Activated CD4-positive, alpha-beta T cell treated with anti-CD3 and anti-CD28 coated beads, Interleukin-2, amount 10 ng/mL, durations not matched to agents 24 days and 14 days (primary cell): ENCODE measurements at regions not wholly inside any gene's neighbourhood (a gene's known extent, or its start where the extent isn't known, plus 50 kb on each side); places are given as distances from the start of the nearest gene placed in this dataset.
"Not testable (repeated sequence)": the region's sequence is repeated elsewhere in the genome, so short reads cannot be mapped to it uniquely, and the experiment has no call there.

Experiments used
- DNase-seq: peaks from one replicate; pipeline ENCODE4 v3.0.0; 2022
- H3K27ac Mint-ChIP-seq: one replicate; pipeline ENCODE4 v1.8.0; 2022; ENCODE audit warnings: mild to moderate bottlenecking, mixed read lengths
- H3K27me3 Mint-ChIP-seq: one replicate; pipeline ENCODE4 v1.8.0; 2022; ENCODE audit warnings: mixed read lengths
- H3K36me3 Mint-ChIP-seq: one replicate; pipeline ENCODE4 v1.8.0; 2022; ENCODE audit warnings: low read depth, mild to moderate bottlenecking, mixed read lengths
- H3K4me1 Mint-ChIP-seq: one replicate; pipeline ENCODE4 v1.8.0; 2021; ENCODE audit warnings: mixed read lengths
- H3K4me3 Mint-ChIP-seq: one replicate; pipeline ENCODE4 v1.8.0; 2022; ENCODE audit warnings: mild to moderate bottlenecking, moderate library complexity, mixed read lengths
- H3K9me3 Mint-ChIP-seq: one replicate; pipeline ENCODE4 v1.8.0; 2021; ENCODE audit warnings: mixed read lengths
- intact Hi-C: fragments of 100-400 bp; cut with micrococcal nuclease; formaldehyde crosslinking; loops from one replicate; pipeline ENCODE4 v1.15.1; 2023

- intact Hi-C loops, result no loop called here
- Mint-ChIP-seq H3K27ac (no peak overlapping the region), H3K4me3 (no peak overlapping the region), H3K27me3 (peaks cover 11% of the 10 kb centered on the region), H3K4me1 (no peaks in the 10 kb centered on the region), H3K36me3 (no peaks in the 10 kb centered on the region), H3K9me3 (no peaks in the 10 kb centered on the region)
- DNase-seq, result no peak
Observed at GRCh38 chr5:50343715-50344114, 97.4 kb downstream of the EMB start.

GRCh38 chr5:50340757-50341156, 100.3 kb downstream of the EMB start:
- H3K9me3 Mint-ChIP-seq, result no peaks in the 10 kb centered on the region
- peaks cover 11% of the 10 kb centered on the region for H3K27me3 Mint-ChIP-seq
- no peak for DNase-seq
- H3K27ac Mint-ChIP-seq, result no peak overlapping the region
- intact Hi-C loops, result no loop called here
- H3K4me3 Mint-ChIP-seq, result no peak overlapping the region
- no peaks in the 10 kb centered on the region for H3K36me3 Mint-ChIP-seq
- no peaks in the 10 kb centered on the region for H3K4me1 Mint-ChIP-seq

DNA sequence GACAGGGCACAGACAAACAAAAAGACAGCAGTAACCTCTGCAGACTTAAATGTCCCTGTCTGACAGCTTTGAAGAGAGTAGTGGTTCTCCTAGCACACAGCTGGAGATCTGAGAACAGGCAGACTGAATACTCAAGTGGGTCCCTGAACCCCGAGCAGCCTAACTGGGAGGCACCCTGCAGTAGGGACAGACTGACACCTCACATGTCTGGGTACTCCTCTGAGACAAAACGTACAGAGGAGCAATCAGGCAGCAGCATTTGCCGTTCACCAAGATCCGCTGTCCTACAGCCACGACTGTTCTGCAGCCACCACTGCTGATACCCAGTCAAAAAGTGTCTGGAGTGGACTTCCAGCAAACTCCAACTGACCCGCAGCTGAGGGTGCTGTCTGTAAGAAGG, 110.5 kb downstream of the EMB start:
- H3K4me3 Mint-ChIP-seq, H3K27ac Mint-ChIP-seq, H3K36me3 Mint-ChIP-seq, DNase-seq, intact Hi-C loops: not testable (repeated sequence)
- Mint-ChIP-seq H3K27me3 (peaks cover 14% of the 10 kb centered on the region), H3K4me1 (peaks cover 25% of the 10 kb centered on the region), H3K9me3 (peaks cover 21% of the 10 kb centered on the region)

DNA sequence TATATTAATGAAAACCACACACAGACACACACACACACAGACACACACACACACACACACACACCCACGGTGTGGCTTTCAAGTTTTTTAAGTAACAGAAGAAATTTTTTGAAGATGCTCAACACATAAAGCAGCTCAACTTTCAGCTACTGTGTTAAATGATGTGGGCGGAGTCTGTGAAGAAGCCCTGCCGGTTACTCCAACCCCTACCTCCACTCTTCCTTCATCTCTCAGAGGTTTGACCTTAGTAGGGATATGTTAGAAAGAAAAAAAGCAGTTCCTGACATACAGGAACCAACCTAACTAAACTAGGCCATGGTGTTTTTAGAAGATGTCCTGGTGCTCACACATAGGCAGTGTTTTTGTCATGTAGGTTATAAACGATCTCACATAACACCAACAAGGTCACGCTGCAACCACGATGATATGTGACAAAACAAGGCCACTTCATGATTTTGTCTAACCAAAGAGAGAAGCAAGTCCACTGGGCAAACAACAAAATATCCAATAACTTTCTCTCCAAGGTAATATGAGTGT, 112.8 kb downstream of the EMB start:
- Mint-ChIP-seq H3K9me3 (peaks cover 18% of the 10 kb centered on the region), H3K4me3 (peak overlapping the region; percentile 32), H3K27ac (no peak overlapping the region), H3K36me3 (peaks cover 6% of the 10 kb centered on the region), H3K27me3 (peaks cover 14% of the 10 kb centered on the region), H3K4me1 (peaks cover 25% of the 10 kb centered on the region)
- peak; percentile 56 for DNase-seq
- intact Hi-C loops, result loop anchor here (1.0 to 5.0 kb wide), 2 partner anchors 114 to 173 kb away; partner anchors contain the start of gene EMB

DNA sequence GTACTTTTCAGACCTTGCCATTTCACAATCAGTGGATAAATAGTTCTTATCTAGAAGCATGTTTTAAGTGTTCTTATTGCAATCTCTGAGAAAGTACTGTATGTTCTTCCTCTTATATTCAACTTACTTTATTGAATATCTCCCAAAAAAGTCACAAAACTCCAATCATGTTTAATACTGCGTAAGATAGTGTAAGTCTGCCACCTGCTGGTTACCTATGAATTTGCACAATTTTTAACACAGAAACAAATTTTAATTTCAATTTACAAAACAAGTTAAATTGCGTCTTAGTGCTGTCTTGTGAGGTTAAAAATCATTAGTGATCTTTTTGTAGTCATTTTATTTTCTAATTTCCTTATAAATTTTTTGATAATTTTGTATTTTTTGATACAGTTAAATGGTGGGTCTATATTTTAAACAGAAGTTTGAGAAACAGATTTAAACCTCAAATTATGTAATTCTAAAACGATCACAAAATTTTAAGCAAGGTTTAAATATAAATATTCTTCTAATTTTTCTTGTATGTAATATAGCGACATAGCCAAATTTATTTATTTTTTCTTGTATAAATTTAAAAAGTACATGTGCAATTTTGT, 115.8 kb downstream of the EMB start:
- peak; percentile 66 for DNase-seq
- no peaks in the 10 kb centered on the region for H3K9me3 Mint-ChIP-seq
- peaks cover 18% of the 10 kb centered on the region for H3K4me1 Mint-ChIP-seq
- intact Hi-C loops, result loop anchor here (2.0 to 5.0 kb wide), 2 partner anchors 117 to 425 kb away; partner anchors contain the start of gene EMB
- H3K27ac Mint-ChIP-seq, result no peak overlapping the region
- H3K36me3 Mint-ChIP-seq, result peaks cover 2% of the 10 kb centered on the region
- H3K4me3 Mint-ChIP-seq, result no peak overlapping the region
- H3K27me3 Mint-ChIP-seq, result peaks cover 2% of the 10 kb centered on the region

DNA sequence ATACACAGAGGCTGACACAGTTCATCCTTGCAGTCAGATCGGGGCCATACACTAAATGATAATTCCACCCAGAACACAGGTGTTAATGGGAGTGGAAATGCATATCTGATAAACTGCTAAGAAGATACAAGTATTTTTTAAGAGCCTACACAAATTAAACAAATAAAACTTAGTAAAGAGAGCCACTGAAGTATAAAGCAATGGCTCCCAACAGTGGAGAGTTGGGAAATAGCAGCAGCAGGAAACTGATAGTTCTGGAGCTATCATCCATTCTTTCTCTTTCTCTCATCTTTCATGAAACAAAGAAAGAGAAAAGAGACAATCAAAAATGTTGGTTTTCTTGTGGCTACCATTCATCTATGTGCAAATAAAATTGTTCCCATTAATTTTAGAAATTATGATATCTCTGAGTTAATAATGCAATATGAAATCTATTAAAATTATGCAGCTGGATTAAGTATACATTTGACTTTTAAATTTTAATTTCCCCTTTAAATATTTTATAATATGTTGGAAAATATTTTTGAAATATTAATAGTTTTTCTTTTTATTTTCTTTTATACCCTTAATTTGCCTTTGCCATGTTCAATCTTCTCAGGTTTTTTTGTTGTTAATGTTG, 120.8 kb downstream of the EMB start:
- no peak overlapping the region for H3K27ac Mint-ChIP-seq
- H3K36me3 Mint-ChIP-seq, result no peaks in the 10 kb centered on the region
- H3K4me1 Mint-ChIP-seq, result no peaks in the 10 kb centered on the region
- H3K27me3 Mint-ChIP-seq, result no peaks in the 10 kb centered on the region
- H3K4me3 Mint-ChIP-seq, result no peak overlapping the region
- DNase-seq, result no peak
- intact Hi-C loops, result no loop called here
- no peaks in the 10 kb centered on the region for H3K9me3 Mint-ChIP-seq

DNA sequence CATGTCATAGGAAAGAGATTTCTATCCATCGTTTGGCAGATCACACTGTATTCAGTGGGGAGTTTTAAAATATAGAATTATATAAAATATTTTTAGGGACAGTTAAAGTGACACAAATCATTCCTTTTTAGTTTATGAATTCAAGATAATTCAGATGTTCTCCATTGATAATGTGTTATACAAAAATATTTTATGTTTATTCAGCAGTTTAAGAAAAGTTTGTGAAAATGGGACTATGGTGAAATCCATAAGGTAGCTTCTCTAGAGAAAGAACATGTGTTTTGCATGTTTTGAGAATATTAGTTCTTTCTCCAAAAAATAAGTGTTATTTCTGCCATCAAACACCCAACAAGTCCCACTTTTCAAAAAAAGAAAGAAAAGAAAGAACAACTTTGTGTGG, 122.9 kb downstream of the EMB start:
- Mint-ChIP-seq H3K36me3 (no peaks in the 10 kb centered on the region), H3K4me3 (no peak overlapping the region), H3K4me1 (no peaks in the 10 kb centered on the region), H3K27me3 (no peaks in the 10 kb centered on the region), H3K27ac (no peak overlapping the region), H3K9me3 (no peaks in the 10 kb centered on the region)
- DNase-seq, result no peak
- intact Hi-C loops, result no loop called here

GRCh38 chr5:50306488-50306887, 134.6 kb downstream of the EMB start:
- H3K36me3 Mint-ChIP-seq, DNase-seq, H3K27ac Mint-ChIP-seq, intact Hi-C loops, H3K4me3 Mint-ChIP-seq, H3K27me3 Mint-ChIP-seq, H3K4me1 Mint-ChIP-seq: not testable (repeated sequence)
- peaks cover 16% of the 10 kb centered on the region for H3K9me3 Mint-ChIP-seq

DNA sequence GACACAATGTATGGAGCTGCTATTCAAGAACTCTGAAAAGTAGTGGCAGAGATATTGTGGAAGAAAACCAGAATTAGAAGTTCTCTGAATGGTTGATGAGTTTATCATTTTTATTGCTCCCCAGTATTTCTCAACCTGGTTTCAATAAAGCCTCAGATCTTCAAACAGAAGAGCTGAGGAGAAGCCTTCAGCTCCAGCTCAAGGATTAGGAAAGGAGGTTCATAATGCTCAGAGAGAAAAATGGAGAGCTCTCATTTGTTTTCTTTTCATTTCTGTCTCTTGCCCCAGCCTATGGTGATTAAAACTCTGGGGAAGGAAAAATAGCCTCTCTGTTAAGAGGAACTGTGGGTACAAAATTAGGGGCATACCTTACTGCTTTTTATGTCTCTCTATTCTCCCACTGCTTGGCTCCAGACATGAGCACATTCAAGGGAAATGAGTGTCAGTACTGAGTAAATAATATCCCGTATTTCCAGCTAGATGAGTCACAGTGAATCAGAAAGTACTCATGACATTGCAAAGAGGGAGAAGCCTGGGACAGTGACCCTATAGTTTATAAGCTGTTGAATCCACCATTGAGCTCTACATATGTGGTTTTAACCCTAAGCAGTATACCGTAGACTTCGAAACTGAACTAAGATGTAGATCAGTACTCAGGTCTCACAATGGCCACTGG, 138.1 kb downstream of the EMB start:
- intact Hi-C loops, result no loop called here
- DNase-seq, result no peak
- H3K4me3 Mint-ChIP-seq, result no peak overlapping the region
- no peak overlapping the region for H3K27ac Mint-ChIP-seq
- H3K36me3 Mint-ChIP-seq, result no peaks in the 10 kb centered on the region
- H3K4me1 Mint-ChIP-seq, result no peaks in the 10 kb centered on the region
- no peaks in the 10 kb centered on the region for H3K27me3 Mint-ChIP-seq
- H3K9me3 Mint-ChIP-seq, result peaks cover 9% of the 10 kb centered on the region

GRCh38 chr5:50301756-50302155, 139.3 kb downstream of the EMB start:
- Mint-ChIP-seq H3K36me3 (no peaks in the 10 kb centered on the region), H3K4me3 (no peak overlapping the region), H3K9me3 (peaks cover 2% of the 10 kb centered on the region), H3K4me1 (no peaks in the 10 kb centered on the region), H3K27me3 (no peaks in the 10 kb centered on the region), H3K27ac (no peak overlapping the region)
- no peak for DNase-seq
- intact Hi-C loops, result no loop called here

GRCh38 chr5:50300878-50301277, 140.2 kb downstream of the EMB start:
- H3K4me1 Mint-ChIP-seq, result no peaks in the 10 kb centered on the region
- no peak for DNase-seq
- H3K27me3 Mint-ChIP-seq, result no peaks in the 10 kb centered on the region
- intact Hi-C loops, result no loop called here
- no peaks in the 10 kb centered on the region for H3K36me3 Mint-ChIP-seq
- H3K27ac Mint-ChIP-seq, result no peak overlapping the region
- no peak overlapping the region for H3K4me3 Mint-ChIP-seq
- H3K9me3 Mint-ChIP-seq, result peaks cover 2% of the 10 kb centered on the region

DNA sequence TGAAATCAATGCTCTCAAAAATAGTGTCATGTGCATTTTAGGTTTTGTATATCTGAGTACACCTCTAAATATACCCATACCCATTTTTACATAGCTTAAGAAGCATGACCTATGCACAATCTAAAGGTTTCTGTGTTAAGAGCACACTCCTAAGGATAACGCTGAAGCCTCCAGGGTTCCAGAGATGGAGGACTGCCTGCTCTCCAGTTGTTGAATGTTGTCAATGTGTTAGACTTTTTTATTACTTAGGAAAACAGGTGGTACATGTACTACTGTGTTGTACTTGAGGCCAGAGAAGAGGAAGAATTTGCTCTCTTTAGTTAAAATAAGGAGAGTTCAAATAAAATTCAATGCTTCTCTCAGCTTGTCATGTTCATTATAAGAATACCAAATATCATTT, 141.2 kb downstream of the EMB start:
- no peaks in the 10 kb centered on the region for H3K4me1 Mint-ChIP-seq
- no peak overlapping the region for H3K4me3 Mint-ChIP-seq
- H3K36me3 Mint-ChIP-seq, result no peaks in the 10 kb centered on the region

DNA sequence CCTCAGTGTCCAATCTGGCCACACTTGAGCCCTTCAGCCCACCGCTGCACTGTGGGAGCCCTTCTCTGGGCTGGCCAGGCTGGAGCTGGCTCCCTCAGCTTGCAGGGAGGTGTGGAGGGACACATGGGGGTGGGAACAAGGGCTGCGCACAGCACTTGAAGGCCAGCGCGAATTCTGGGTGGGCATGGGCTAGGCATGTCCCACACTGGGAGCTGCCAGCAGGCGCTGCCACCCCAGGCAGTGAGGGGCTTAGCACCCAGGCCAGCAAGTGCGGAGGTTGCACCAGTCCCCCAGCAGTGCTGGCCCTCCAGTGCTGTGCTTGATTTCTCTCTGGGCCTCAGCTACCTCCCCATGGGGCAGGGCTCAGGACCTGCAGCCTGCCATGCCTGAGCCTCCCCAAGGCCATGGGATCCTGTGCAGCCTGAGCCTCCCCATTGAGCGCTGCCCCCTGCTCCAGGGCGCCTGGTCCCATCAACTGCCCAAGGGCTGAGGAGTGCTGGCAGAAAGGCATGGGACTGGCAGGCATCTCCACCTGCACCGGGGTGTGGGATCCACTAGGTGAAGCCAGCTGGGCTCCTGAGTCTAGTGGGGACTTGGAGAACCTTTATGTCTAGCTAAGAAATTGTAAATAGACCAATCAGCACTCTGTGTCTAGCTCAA, 148.2 kb downstream of the EMB start:
- no peaks in the 10 kb centered on the region for H3K27me3 Mint-ChIP-seq
- no peak overlapping the region for H3K4me3 Mint-ChIP-seq
- H3K27ac Mint-ChIP-seq, result no peak overlapping the region
- H3K4me1 Mint-ChIP-seq, result no peaks in the 10 kb centered on the region
- intact Hi-C loops, result no loop called here
- H3K9me3 Mint-ChIP-seq, result peaks cover 11% of the 10 kb centered on the region
- DNase-seq, result no peak
- H3K36me3 Mint-ChIP-seq, result no peaks in the 10 kb centered on the region

More for the DNA sequence above, 141.2 kb downstream of the EMB start:
- H3K27ac Mint-ChIP-seq, result no peak overlapping the region
- peaks cover 5% of the 10 kb centered on the region for H3K9me3 Mint-ChIP-seq
- no peaks in the 10 kb centered on the region for H3K27me3 Mint-ChIP-seq
- no peak for DNase-seq
- intact Hi-C loops, result no loop called here

GRCh38 chr5:50280461-50280860, 160.6 kb downstream of the EMB start:
- H3K9me3 Mint-ChIP-seq, result peaks cover 14% of the 10 kb centered on the region
- H3K4me1 Mint-ChIP-seq, DNase-seq, H3K27me3 Mint-ChIP-seq, H3K4me3 Mint-ChIP-seq, H3K27ac Mint-ChIP-seq, intact Hi-C loops, H3K36me3 Mint-ChIP-seq: not testable (repeated sequence)
